DMS153 treated with DMSO at 0.1 percent for 48 hours (cell line): ENCODE measurements at regions not wholly inside any gene's neighbourhood (a gene's known extent, or its start where the extent isn't known, plus 50 kb on each side); places are given as distances from the start of the nearest gene placed in this dataset.

Experiments
- DNase-seq: peaks from one replicate; lab custom pipeline; 2025; ENCODE audit not compliant: unreplicated experiment; lab: John Stamatoyannopoulos, UW

DNA sequence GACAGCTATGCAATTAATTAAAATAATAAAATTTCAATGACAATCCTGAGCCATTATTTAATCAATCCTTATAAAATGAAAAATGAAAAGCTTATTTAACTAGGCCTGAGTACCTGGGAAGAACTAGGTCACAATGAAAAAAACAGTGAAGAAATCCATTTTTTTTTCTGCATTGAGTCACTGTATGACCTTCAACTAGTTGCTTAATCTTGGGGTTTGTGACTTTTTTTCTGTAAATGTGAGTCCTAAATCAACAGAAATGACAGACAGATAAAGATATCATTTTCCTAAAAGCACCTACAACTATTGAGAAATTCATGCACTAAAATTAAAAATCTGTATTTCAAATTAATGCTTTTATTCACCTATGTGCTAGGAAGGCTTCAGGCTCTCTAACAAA, 96.8 kb downstream of the TMEM26 start:
- no peak for DNase-seq

GRCh38 chr10:61355211-61355610, 98.0 kb downstream of the TMEM26 start:
- DNase-seq: no peak

GRCh38 chr10:61354401-61354975, 98.7 kb downstream of the TMEM26 start:
- no peak for DNase-seq

- DNase-seq: no peak
Observed at GRCh38 chr10:61350794-61351193, 102.4 kb downstream of the TMEM26 start.

DNA sequence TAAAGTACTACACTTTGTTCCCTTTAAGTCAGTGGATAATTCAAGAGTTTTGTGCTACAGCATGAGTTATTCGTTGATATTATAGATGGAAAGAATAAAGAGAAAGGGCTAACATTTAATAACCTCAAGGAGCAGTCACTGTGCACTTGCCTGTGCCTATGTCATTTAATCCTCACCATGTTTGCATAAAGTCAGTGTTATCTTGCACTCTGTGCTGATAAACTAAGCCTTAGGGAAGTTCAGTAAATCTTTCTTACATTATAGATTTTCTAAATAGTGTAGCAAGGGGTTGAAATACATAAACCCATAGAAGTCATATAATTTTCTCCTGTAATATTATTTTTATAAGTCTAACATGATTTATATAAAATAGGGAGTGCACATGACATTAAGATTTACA, 103.1 kb downstream of the TMEM26 start:
- no peak for DNase-seq

DNA sequence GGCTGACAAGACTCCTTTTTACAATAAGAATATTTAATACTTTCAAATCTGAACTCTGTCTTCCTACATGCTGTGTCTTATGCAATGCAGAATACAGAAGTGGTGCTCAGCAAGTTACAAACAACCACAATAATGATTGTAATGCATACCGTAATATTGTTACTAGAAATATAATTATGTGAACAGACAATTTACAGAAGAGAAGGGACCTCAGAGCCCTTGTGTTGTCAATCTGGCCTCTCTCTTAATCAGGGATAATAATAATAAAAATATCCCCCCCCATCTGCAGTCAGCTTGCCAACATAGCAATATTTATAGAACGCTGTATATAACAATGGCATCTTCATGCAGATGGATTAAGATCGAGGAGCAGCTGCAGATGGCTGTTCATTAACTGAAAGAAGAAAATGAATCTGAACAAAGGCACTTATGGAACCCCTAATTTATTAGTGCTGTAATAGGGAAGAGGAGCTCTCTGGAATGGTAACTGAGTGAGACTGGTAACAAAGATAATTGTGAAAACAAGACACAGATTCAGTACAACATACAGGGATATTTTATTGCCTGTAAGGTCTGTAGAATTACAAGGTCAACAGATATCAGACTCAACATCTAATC, 106.3 kb downstream of the TMEM26 start:
- DNase-seq: no peak

GRCh38 chr10:61343796-61344195, 109.4 kb downstream of the TMEM26 start:
- no peak for DNase-seq

- DNase-seq: no peak
Observed at GRCh38 chr10:61342858-61343572, 110.2 kb downstream of the TMEM26 start.

GRCh38 chr10:61341008-61341407, 112.2 kb downstream of the TMEM26 start:
- no peak for DNase-seq

GRCh38 chr10:61338146-61338545, 115.0 kb downstream of the TMEM26 start:
- no peak for DNase-seq

- DNase-seq: no peak
Observed at GRCh38 chr10:61337741-61338140, 115.4 kb downstream of the TMEM26 start.

DNA sequence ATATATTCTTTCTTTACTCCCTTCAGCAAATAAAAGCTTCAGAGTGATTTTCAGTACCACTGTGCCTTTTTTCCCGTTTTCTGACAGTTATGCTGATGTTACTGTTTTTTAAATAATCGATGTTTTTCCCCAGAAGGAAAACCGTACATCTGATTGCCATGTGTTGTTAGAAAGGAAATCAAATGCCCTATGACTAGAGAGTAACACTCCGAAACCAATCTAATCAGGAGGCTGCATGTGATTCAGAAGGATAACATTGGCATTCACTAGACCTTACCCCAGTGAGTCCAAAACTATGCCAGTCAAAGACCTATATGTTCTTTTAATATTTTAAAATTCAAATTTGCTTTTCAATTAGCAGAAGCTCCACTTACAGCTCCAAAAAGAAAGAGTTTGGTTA, 116.3 kb downstream of the TMEM26 start:
- DNase-seq: no peak

DNA sequence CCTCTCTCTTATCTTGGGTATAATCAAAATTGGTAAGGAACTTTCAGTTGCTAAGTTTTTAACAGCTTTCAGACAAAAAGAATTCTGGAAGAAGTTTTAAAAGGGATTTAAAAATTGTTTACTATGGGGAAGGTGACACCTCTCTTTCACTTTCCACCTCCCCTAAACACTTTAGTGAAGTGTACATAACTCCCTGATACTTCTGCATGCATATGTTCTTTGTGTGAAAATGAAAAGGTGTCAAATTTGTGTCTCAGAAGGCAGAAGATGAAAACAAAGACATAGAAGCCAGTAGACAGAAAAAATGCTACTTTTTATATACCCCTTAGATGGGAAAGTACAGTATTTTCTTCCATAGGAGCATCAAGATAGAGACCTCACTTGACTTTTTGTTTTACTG, 117.8 kb downstream of the TMEM26 start:
- no peak for DNase-seq

DNA sequence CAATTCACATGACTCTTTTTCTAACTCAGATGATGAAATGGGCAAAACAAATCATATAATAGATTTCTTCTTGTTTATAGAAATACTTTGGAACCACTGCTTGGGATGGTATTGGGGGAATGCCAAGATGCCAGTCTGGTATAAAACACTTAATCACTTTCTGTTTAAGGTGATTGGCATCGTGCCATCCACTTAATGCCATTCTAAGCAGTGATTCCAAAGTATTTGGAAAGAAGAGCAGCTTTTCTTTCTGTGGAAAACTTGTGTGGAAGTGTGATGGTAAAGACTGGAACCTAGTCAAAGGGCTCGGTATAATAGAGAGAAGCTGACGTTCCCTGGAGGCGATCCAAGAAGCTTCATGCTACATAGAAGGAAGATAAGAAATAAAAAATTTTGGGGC, 120.6 kb downstream of the TMEM26 start:
- no peak for DNase-seq

GRCh38 chr10:61330669-61331068, 122.5 kb downstream of the TMEM26 start:
- DNase-seq: no peak

DNA sequence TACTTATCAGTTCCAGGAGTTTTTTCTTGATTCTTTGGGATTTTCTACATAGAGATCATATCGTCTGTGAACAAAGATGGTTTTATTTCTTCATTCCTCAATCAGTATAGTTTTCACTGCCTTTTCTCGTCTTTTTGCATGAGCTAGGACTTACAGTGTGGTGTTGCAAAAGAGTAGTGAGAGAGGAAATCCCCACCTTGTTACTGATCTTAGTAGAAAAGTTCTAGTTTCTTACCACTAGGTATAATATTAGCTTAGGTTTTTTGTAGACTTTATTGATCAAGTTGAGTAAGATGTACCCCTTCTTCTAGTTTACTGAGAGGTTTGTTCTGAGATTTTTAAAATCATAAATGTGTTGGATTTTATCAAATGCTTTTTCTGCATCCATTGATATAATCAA, 123.3 kb downstream of the TMEM26 start:
- no peak for DNase-seq

DNA sequence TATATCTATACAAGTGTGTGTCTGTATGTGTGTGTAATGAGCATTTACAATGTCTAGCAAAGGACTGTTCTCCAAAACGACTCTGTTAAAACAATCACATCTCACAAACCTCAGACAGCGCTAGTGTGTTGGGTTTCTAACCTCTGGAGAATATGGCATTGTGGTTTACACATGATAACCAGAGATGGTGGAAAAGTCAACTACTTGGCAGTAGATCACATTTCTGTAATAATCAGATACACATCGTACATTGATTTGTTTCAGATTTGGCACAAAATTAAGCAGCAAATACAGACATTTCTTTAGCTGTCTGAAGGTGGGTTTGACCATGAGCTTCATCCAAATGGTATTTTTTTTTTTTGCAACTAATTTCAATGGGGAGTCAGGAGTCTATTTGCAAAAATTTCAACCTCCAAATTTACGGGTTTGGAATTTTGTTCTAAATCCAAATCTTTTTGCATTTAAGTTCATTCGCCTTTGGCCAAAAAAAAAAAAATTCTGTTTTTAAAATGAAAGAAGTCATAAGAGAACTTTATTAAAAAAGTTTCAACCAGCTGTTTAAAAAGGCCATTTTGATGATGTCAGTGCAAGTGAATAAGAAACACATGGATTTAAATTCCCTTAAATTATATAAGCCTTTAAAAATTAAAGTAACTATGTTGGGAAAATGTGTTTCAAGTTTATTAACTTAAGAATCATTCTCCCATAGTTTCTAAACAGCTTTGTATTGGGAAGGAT, 127.8 kb downstream of the TMEM26 start:
- DNase-seq: no peak

GRCh38 chr10:61323726-61324125, 129.5 kb downstream of the TMEM26 start:
- no peak for DNase-seq

GRCh38 chr10:61321041-61321857, 131.9 kb downstream of the TMEM26 start:
- DNase-seq: no peak

- DNase-seq: no peak
Observed at GRCh38 chr10:61320257-61320587, 133.0 kb downstream of the TMEM26 start.
